ENCODE measurements at regions not wholly inside any gene's neighbourhood (a gene's known extent, or its start where the extent isn't known, plus 50 kb on each side); places are given as distances from the start of the nearest gene placed in this dataset.

DNA sequence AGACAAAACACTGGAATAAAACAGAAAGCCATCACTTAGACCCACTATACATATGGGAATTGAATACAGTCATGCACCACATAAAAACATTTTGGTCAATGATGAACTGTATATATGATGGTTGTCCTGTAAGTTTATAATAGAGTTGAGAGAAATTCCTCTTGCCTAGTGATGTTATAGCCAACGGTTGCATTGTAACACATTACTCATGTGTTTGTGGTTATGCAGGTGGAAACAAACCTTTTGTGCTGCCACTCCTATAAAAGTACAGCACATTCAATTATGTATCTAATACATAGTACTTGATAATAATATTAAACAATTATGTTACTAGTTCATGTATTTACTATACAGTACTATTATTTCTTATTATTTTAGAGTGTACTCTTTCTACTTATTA lies 381.2 kb upstream of the MBL2 start:
- no peaks in the 10 kb centered on the region for H3K4me1 Mint-ChIP-seq (ENCODE audit: unreplicated experiment)
- no peaks in the 10 kb centered on the region for H3K36me3 Mint-ChIP-seq (ENCODE audit: unreplicated experiment)
- H3K27ac Mint-ChIP-seq (ENCODE audit: unreplicated experiment): no peak overlapping the region
- H3K9me3 Mint-ChIP-seq (ENCODE audit: unreplicated experiment): peaks cover 11% of the 10 kb centered on the region
- TF ChIP-seq, protein P1, sequence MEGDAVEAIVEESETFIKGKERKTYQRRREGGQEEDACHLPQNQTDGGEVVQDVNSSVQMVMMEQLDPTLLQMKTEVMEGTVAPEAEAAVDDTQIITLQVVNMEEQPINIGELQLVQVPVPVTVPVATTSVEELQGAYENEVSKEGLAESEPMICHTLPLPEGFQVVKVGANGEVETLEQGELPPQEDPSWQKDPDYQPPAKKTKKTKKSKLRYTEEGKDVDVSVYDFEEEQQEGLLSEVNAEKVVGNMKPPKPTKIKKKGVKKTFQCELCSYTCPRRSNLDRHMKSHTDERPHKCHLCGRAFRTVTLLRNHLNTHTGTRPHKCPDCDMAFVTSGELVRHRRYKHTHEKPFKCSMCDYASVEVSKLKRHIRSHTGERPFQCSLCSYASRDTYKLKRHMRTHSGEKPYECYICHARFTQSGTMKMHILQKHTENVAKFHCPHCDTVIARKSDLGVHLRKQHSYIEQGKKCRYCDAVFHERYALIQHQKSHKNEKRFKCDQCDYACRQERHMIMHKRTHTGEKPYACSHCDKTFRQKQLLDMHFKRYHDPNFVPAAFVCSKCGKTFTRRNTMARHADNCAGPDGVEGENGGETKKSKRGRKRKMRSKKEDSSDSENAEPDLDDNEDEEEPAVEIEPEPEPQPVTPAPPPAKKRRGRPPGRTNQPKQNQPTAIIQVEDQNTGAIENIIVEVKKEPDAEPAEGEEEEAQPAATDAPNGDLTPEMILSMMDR (IDR thresholded peaks at IDR 0.05): no peak
- H3K27me3 Mint-ChIP-seq (ENCODE audit: unreplicated experiment): no peaks in the 10 kb centered on the region
- no peak for DNase-seq (ENCODE audit: extremely low spot score, unreplicated experiment)
- H3K4me3 Mint-ChIP-seq (ENCODE audit: unreplicated experiment): no peak overlapping the region

DNA sequence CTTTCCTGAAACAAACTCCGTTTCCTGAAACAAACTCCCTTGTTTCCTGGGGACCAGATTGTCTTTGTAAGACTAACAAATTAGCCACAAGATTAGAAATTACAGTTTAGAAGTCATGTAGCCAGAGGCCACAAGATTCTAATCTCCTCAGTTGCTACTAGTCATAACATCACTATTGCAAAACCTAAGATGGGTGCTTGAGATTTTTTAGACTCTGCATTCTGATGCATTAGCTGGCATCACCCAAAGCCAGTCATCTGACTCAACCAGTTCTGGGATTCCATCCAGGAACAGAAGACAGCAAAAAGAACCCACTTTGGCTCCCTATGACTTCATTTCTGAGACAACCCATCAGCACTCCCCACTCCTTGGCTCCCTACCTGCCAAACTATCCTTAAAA lies 367.9 kb upstream of the MBL2 start:
- no peaks in the 10 kb centered on the region for H3K9me3 Mint-ChIP-seq (ENCODE audit: unreplicated experiment)
- peaks cover 4% of the 10 kb centered on the region for H3K27me3 Mint-ChIP-seq (ENCODE audit: unreplicated experiment)

DNA sequence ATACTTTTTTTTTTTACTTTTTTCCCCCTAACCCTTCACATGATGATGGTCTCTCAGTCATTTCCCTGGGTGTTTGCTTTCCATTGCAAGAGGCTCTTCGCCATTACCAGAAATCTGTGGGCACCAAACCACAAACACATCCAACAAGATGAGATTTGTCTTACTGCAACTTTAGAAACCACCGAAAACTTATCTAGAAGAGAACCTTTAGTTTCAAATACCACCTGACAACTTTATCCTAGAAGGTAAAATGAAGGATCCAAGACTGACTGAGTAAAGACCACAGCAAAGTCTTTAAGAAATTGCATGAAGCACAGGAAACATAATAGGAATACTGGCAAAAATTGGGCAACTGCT lies 363.3 kb upstream of the MBL2 start:
- no peak for DNase-seq (ENCODE audit: extremely low spot score, unreplicated experiment)
- H3K36me3 Mint-ChIP-seq (ENCODE audit: unreplicated experiment): no peaks in the 10 kb centered on the region
- TF ChIP-seq, protein P1 (IDR thresholded peaks at IDR 0.05): no peak
- H3K27ac Mint-ChIP-seq (ENCODE audit: unreplicated experiment): no peak overlapping the region
- no peaks in the 10 kb centered on the region for H3K4me1 Mint-ChIP-seq (ENCODE audit: unreplicated experiment)
- peaks cover 8% of the 10 kb centered on the region for H3K27me3 Mint-ChIP-seq (ENCODE audit: unreplicated experiment)
- H3K4me3 Mint-ChIP-seq (ENCODE audit: unreplicated experiment): no peak overlapping the region
- H3K9me3 Mint-ChIP-seq (ENCODE audit: unreplicated experiment): no peaks in the 10 kb centered on the region

More for the DNA sequence above, 367.9 kb upstream of the MBL2 start:
- Mint-ChIP-seq H3K4me1 (ENCODE audit: unreplicated experiment) (no peaks in the 10 kb centered on the region), H3K27ac (ENCODE audit: unreplicated experiment) (no peak overlapping the region), H3K4me3 (ENCODE audit: unreplicated experiment) (no peak overlapping the region), H3K36me3 (ENCODE audit: unreplicated experiment) (no peaks in the 10 kb centered on the region)
- TF ChIP-seq, protein P1 (IDR thresholded peaks at IDR 0.05): no peak
- DNase-seq (ENCODE audit: extremely low spot score, unreplicated experiment): no peak

DNA sequence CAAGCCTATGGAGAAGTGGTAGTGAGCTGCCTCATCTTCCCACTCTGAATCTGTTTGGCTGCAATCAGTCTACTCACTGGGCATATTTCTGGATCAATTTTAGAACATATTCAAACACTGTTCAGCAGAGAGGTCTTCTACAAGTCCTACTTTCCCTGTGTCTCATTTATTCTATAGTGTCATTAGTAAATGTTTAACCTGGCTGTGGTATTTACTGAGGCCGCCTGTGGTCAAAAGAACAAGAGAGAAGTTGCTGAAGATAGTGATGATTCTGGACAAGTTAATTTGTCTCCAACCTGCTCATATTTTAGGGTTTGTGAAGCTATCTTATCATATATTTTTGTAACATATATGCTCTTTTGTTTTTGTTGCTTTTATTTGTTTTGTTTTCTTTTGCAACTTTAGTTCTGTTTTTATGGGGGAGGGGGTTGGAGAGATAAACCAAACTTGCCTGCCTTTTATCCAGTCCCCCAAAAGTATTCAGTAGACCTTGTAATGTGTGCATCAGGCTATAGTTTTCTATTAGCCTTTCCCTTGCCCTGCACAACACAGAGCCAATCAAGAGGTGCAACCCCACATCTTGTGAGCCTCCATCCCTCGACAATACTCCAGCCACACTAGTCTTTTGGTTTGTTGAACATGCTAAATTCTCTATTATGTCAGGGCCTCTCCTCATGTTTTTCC lies 362.8 kb upstream of the MBL2 start:
- H3K4me3 Mint-ChIP-seq (ENCODE audit: unreplicated experiment): no peak overlapping the region

DNA sequence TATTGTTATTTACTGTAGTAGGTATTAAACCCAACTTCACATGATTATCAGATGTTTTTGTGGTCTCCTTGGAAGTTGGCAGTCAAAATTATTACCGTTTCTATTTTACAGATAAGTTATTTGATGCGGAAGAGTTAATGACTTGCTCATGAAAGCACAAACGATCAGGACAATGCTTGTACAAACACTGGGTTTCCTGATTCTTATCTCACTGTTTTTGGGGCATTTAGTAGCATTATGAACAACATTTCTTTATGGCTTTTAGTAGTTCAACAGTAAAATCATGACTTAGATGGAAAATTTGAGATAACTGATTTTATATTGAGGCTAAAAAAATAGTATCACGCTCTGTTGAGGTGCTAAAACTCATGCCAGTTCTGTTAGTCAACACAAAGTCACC lies 361.5 kb upstream of the MBL2 start:
- Mint-ChIP-seq H3K27ac (ENCODE audit: unreplicated experiment) (no peak overlapping the region), H3K36me3 (ENCODE audit: unreplicated experiment) (no peaks in the 10 kb centered on the region), H3K27me3 (ENCODE audit: unreplicated experiment) (peaks cover 15% of the 10 kb centered on the region), H3K4me3 (ENCODE audit: unreplicated experiment) (no peak overlapping the region), H3K9me3 (ENCODE audit: unreplicated experiment) (no peaks in the 10 kb centered on the region), H3K4me1 (ENCODE audit: unreplicated experiment) (no peaks in the 10 kb centered on the region)
- TF ChIP-seq, protein P1 (IDR thresholded peaks at IDR 0.05): no peak
- DNase-seq (ENCODE audit: extremely low spot score, unreplicated experiment): no peak

More for the DNA sequence above, 362.8 kb upstream of the MBL2 start:
- no peaks in the 10 kb centered on the region for H3K4me1 Mint-ChIP-seq (ENCODE audit: unreplicated experiment)
- TF ChIP-seq, protein P1 (IDR thresholded peaks at IDR 0.05): no peak
- H3K9me3 Mint-ChIP-seq (ENCODE audit: unreplicated experiment): no peaks in the 10 kb centered on the region
- H3K27me3 Mint-ChIP-seq (ENCODE audit: unreplicated experiment): peaks cover 8% of the 10 kb centered on the region
- H3K27ac Mint-ChIP-seq (ENCODE audit: unreplicated experiment): no peak overlapping the region
- no peaks in the 10 kb centered on the region for H3K36me3 Mint-ChIP-seq (ENCODE audit: unreplicated experiment)
- no peak for DNase-seq (ENCODE audit: extremely low spot score, unreplicated experiment)
